HG03439 (cell line): ENCODE measurements at regions not wholly inside any gene's neighbourhood (a gene's known extent, or its start where the extent isn't known, plus 50 kb on each side); places are given as distances from the start of the nearest gene placed in this dataset.

ENCODE experiments used
- ATAC-seq: cut with Tn5 transposase; IDR thresholded peaks from one replicate; pipeline ENCODE4 v1.9.1; 2021; ENCODE audit warnings: mild to moderate bottlenecking, moderate library complexity; ENCODE audit not compliant: unreplicated experiment

GRCh38 chr21:16932314-16932713, 580.5 kb upstream of the CXADR start:
- no peak for ATAC-seq

DNA sequence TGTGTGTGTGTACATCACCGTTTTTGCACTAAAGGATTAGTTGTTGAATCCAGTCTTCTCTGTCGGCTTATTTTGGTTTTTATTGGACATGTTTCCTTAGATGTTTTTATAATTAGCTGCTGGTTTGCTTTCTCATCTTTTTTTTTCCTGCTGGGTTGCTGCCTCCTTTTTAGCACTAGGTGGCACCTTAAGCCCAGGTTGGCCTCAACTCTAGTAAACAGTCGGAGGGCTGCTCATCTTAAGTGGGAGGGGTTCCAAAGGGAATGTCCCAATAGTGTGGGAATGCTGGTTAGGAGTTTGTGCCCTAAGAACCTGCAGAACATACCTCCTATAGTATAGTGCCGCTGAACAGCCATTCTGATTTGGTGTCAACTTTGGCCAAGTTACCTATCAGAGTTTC, 570.1 kb upstream of the CXADR start:
- no peak for ATAC-seq

DNA sequence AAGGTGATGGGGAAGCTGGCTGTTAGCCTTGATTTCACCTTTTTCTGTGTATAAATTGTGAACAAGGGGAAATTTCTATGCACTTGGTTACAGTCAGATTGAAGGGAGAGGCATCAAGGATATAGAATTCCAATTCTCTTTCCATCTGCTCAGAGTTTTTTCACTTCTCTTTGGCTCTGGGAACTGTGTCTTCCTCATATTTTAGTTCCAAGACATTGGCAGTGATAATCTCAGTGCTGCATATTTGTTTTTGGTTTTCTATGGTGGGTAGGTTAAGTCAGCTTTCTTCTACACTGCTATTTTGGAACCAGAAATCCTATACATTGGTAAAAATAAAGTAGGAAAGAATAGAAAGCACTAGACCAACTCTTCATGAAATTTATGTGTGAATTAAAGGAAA, 569.6 kb upstream of the CXADR start:
- ATAC-seq: no peak

GRCh38 chr21:16945580-16945979, 567.3 kb upstream of the CXADR start:
- no peak for ATAC-seq

- no peak for ATAC-seq
Measured at GRCh38 chr21:16956824-16957223, 556.0 kb upstream of the CXADR start.

DNA sequence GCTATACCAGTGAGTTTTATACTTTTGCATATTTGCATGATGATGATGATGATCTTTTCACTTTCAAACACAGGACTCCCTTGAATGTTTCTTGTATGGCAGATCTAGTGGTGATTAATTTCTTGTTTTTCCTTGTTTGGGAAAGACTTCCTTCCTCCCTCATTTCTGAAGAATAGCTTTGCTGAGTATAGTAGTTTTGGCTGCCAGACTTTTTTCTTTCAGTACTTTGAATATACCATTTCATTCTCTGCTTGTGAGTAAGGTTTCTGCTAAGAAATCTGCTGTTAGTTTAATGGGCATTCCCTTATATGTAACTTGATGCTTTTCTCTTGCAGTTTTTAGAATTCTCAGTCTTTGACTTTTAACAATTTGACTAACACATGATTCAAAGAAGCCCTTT, 547.4 kb upstream of the CXADR start:
- no peak for ATAC-seq

GRCh38 chr21:16968436-16968835, 544.4 kb upstream of the CXADR start:
- ATAC-seq: no peak

DNA sequence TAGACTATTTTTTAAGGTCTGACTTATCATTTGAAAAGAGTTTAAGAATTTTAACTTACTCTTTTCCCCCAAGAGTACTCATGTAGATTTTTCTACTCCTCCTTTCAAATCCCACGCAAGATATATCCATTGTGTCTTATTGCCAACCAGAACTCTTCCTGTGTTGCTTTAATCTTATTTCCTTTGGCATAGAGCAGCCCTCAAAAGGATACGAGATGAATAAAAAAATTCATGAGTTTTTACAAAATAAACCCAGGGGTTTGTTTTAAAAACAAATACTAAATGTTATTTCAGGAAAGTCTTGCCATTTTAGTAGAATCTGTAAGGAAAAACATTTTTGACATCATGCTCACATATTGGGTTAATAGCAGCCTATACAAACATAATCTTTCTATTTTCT, 543.2 kb upstream of the CXADR start:
- no peak for ATAC-seq

DNA sequence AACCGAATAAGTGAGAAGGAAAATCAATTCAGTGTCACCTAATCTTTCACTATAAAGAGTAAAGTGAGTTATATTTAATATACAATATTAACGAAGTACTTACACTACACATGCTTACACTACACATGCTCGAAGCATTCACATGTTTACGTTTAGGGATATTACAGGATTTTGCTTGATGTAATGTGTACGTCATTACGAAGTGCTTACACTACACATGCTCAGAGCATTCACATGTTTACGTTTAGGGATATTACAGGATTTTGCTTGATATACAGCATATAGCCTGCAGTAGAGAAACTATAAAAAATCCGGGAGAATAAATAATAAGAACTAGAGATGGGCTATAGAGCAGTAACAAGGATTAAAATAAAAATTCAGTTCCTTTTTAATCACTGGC, 538.8 kb upstream of the CXADR start:
- ATAC-seq: no peak

GRCh38 chr21:16976193-16976592, 536.6 kb upstream of the CXADR start:
- ATAC-seq: no peak

- no peak for ATAC-seq
Measured at GRCh38 chr21:16978309-16978895, 534.4 kb upstream of the CXADR start.

DNA sequence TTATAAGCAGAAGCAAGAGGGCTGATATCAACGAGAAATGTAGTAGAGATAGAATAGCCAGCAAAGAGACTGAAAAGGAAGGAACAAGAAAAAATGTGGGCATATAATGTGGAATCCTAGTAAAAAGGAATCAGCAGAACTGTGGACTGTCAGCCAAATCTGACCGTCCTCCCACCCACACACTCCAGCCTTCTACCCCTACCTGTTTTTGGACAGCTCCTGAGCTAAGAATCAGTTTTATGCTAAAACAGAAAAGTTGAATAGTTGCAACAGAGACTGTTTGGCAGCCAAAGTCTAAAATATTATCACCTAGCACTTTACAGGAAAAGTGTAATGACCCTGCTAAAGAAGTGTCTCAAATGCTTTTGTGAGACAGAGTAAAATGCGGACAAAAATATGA, 533.3 kb upstream of the CXADR start:
- ATAC-seq: no peak

GRCh38 chr21:16983420-16983819, 529.4 kb upstream of the CXADR start:
- no peak for ATAC-seq

- no peak for ATAC-seq
Measured at GRCh38 chr21:16992448-16992847, 520.4 kb upstream of the CXADR start.

DNA sequence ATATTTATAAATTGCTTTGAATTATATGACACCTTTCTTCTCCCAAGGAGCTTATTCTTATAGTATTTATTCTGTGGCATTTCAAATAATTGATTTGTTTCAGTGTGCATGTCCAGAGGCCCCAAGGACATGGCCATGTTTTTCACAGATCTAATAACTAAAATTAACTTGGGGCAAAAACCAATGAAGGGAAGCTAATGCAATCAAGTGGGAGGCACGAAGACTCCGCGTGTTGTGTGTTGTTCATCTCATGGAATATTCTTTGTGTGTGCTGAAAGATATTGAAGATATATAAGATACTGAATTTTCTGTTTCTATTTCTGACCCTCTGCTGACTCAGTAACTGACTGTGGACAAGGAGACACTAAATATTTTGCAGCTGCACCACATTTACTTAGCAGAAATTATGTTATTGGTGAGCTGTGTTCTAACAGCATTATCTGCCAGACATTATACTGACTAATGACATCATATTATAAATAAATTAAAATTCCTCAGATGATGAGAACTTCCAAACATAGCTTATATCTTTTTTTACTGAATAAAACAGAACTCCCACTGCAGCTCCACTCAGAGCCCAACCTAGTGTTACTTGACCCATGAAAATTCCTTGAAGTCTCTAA, 519.3 kb upstream of the CXADR start:
- ATAC-seq: no peak

DNA sequence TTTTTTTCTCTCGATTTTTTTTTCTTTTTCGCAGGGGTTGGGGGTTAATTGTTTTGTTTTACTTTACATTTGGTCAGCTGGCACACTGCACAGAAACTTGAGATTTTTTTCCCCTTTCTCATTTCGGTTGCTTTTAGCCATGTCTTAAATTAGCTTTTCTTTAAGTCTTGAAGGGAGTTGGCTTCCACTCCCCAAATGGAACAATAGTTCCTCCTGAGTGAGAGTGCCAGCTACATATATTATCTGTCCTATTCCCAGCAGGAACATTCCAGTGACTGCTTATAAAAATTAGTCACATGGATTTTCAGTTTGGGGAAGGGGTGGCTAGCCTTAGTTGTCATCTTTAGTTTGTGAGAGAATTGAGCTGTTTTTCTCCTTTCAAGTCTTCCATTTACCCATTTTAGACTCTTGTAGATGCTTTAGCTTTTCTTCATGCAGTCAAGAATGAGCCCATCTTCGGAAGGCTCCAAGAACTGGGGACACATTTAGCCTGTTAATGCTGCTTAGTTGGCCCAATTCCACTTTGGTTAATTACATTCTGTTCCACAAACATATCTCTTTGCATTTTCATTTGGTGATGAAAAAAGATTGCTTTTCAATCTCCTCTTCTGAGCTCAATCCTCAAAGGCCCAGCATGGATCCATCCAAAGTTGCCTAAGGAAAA, 510.1 kb upstream of the CXADR start:
- no peak for ATAC-seq

- no peak for ATAC-seq
Measured at GRCh38 chr21:17003258-17003615, 509.6 kb upstream of the CXADR start.

DNA sequence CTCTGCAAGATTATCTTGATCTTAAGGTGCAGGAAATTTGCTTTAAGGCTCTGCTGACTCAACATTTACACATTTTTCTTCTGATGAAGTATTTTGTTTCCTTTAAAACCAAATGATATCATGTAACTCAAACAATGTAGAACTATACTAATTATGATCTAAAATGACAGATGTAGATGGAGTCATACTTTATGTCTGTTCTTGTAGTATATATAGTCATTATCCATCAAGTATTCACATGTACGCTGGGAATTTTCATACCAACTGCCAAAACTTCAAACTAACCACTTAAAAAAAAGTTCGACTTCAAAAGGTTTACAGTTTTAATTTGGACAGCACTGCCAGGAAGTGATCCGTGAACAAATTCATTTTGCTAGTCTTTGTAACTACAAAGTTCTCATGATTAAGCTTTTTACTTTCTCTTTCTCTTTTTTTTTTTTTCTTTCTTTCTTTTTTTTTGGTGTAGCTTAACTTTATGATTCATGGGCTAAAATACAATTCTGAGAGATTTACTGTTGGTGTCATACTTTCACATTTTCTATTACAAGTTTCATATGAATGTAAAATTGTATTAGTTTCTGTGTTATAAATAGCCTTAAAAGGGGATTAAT, 509.0 kb upstream of the CXADR start:
- no peak for ATAC-seq

DNA sequence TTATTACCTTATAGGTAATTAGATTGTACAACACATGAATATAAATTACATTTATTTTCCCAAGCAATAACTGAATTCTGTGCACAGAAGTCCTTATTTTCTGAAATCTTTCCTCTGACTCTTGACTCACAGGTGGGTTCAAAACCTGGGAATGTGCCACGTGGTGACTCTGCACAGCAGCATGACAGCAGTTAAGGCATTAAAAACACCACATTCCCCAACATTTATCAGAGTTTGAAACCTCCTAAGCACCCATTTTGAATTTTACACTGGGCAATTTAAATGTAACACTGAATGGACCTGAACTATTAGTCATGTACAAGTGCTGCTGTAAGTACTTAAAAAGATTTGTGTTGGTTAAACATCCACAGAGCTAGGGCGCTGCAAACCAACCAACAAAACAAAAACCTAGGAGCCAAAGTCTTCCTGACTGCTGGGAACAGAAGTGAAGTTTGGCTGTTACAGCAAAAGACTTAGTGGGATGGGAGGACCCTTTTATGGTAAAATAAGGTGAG, 480.6 kb upstream of the CXADR start:
- ATAC-seq: no peak

- no peak for ATAC-seq
Measured at GRCh38 chr21:17044696-17045095, 468.1 kb upstream of the CXADR start.

- no peak for ATAC-seq
Measured at GRCh38 chr21:17045214-17045853, 467.5 kb upstream of the CXADR start.

- no peak for ATAC-seq
Measured at GRCh38 chr21:17048974-17049373, 463.9 kb upstream of the CXADR start.
